GM21423 (cell line): ENCODE measurements at regions not wholly inside any gene's neighbourhood (a gene's known extent, or its start where the extent isn't known, plus 50 kb on each side); places are given as distances from the start of the nearest gene placed in this dataset.
"Not testable (repeated sequence)": the region's sequence is repeated elsewhere in the genome, so short reads cannot be mapped to it uniquely, and the experiment has no call there.

ENCODE experiments used
- ATAC-seq: cut with Tn5 transposase; IDR thresholded peaks from one replicate; pipeline ENCODE4 v1.9.1; 2021; ENCODE audit warnings: mild to moderate bottlenecking, moderate library complexity; ENCODE audit not compliant: unreplicated experiment

DNA sequence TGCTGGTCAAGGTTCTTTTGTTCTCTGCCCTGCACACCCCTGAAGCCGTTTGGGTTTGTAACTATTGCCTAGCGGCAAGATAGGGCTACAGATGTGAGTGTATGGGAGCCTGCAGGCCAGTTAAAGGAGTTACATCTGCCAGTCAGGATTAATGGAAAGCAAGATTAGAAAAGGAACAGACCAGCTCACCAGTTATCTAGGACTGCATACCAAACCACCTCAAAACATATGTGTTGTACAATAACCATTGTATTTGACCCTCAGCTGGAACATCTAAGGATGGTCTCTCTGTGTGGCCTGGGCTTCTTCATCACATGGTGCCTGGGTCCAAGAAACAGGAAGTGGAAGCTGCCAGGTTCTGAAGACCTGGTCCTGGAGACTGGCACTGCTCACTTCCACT, 52.5 kb upstream of the FBXO28 start:
- no peak for ATAC-seq

DNA sequence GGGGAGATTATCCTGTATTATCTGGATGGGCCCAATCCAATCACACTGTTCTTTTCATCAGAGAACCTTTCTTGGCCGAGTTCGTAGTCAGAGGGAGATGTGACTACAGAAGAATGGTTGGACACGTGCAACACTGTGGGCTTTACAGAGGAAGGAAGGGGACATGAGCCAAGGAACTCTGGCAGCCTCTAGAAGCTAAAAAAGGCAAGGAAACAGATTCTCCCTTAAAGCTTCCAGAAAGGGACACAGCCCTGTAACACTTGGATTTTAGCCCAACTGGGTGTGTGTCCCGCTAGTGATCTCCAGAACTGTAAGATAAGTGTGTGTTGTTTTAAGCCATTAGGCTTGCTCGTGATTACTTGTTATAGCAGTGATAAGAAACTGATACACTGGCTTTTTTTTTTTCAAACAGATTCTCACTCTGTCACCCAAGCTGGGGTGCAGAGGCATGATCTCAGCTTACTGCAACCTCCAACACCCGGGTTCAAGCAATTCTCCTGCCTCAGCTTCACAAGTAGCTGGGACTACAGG, 53.9 kb upstream of the FBXO28 start:
- ATAC-seq: no peak

DNA sequence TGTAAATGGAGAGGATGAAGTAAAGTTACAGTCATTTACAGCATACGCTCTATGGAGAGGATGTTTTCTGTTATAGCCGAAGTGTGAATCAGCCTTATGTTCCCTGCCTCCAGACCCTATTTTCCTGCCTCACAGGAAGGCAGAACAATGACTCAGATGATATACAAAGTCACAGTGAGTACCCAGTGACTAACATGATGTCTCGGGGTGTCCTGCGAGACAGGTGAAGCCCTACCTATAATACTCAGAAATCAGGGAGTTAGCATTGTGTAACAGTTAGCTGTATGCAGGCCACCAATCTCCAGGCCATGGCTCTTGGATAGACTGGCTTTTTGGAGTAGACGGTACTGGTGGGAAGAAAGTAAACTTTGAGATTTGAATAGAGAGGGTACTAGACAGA, 55.6 kb upstream of the FBXO28 start:
- ATAC-seq: no peak

DNA sequence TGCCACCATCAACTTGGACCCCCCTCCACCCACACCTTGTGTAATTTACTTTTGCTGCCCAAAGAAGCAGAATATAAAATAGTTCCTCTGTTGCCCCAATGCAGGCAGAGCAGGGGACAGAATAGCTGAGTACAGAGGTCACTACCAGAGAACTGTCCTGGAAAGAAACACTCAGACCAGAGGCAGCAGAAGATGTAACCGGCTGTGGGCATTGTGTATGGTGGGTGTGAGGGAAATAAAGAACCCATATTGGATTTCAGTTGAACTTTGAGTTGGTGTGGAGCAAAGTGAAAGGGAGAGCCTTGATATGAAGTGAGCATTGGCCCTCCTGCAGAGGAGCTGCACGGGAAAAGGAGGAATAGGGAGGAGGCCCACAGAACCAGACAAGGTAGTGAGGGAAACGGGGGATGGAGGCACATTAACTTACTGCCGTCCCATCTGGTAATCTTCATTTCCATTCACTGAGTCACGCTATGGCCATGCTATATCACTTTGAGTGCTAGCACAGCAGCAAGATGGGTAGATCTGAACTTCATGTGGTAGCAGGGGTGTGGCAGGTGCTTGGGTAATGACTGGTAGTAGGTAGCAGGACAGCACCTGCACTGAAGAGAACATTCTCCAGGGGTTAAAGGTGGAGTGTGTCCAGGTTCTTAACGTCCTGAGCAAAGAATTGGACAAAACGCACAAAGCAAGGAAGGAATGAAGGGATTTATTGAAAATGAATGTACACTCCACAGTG, 56.3 kb upstream of the FBXO28 start:
- ATAC-seq: no peak

DNA sequence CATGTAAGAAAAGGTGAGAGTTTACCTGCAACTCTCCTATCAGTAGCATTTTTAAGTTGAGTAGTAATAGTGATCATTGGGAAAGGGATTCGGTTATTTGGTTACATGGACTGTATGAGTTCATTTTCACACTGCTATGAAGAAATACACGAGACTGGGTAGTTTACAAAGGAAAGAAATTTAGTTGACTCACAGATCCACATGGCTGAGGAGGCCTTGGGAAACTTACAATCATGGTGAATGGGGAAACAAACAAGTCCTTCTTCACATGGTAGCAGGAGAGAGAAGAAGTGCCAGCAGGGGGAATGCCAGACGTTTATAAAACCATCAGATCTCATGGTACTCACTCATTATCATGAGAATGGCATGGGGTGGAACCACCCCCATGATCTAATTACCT, 59.3 kb upstream of the FBXO28 start:
- no peak for ATAC-seq

DNA sequence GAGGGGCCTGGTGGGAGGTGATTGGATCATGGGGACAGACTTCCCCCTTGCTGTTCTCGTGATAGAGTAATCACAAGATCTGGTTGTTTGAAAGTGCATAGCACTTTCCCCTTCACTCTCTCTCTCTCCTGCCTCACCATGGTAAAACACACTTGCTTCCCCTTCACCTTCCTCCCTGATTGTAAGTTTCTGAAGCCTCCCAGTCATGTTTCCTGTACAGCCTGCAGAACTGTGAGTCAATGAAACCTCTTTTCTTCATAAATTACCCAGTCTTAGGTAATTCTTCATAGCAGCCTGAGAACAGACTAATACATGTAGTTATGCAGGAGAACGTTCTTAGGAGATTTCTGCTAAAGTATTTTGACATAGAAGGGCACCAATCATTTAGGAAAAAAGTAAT, 59.9 kb upstream of the FBXO28 start:
- no peak for ATAC-seq

DNA sequence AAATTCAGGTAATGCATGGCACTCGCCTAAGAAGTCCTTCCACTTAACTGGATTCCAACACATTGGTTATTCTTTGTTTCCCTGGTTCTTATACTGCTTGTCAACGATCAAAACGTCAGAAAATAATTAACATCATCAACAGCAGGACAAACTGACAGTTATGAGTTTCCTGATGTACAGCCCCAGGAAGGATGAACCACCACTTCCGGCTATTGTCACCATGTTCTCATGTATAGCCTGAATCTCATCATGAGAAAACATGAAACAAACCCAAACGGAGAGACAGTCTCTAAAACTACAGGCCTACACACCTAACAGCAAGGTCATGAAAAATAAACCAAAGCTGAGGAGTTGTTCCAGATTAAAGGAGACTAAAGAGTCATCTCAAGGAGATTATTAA, 60.5 kb upstream of the FBXO28 start:
- ATAC-seq: no peak

DNA sequence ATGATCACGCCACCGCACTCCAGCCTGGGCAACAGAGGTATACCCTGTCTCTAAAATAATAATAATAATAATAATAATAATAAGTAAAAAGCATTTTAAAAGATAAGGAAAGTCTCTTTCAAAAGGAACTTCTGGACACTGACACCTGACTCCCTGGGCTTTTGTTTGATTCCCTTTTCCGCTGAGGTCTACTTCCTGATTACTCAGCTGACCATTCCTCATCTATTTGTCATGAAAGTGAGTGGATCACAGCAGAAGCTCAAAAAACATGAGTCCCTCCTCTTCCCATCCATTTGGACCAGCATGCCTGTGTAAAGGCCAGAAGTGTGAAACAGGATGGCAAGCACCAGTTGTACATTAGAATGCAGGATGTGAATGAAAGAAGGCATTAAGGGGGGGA, 61.1 kb upstream of the FBXO28 start:
- ATAC-seq: no peak

DNA sequence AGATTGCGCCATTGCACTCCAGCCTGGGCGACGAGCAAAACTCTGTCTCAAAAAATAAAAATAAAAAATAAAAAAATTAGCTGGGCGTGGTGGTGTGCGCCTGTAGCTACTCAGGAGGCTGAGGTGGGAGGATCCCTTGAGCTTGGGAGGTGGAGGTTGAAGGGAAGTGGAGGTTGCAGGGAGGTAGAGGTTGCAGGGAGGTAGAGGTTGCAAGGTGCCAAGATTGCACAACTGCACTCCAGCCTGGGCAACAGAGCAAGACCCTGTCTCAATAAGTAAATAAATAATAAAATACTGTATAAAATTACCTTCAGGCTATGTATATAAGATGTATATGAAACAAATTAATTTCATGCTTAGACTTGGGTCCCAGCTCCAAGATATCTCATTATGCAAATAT, 62.1 kb upstream of the FBXO28 start:
- ATAC-seq: not testable (repeated sequence)

DNA sequence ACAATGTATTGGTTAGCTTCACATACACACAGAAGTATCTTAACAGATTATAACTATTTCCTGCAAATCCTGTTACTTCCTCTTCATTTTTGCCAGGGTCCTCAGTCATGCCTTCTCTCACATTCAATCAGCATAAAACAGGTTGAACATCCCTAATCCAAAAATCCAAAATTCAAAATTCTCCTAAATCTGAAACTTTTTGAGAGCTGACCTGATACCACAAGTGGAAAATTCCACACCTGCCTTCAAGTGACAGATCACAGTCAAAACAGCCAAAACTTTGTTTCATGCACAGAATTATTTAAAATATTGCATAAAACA, 62.9 kb upstream of the FBXO28 start:
- no peak for ATAC-seq

DNA sequence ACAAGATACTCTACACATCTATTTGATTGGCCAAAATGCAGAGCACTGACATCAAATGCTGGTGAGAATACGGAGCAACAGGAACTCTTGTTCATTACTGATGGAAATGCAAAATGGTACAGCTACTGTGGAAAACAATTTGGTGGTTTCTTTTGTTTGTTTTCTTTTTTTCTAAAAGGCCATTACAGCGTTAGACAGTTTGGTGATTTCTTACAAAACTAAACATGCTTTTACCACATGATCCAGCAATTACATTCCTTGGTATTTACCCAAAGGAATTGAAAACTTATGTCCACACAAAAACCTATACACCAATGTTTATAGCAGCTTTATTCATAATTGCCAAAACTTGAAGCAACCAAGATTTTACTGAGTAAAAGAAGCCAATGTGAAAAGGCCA, 66.4 kb upstream of the FBXO28 start:
- no peak for ATAC-seq

DNA sequence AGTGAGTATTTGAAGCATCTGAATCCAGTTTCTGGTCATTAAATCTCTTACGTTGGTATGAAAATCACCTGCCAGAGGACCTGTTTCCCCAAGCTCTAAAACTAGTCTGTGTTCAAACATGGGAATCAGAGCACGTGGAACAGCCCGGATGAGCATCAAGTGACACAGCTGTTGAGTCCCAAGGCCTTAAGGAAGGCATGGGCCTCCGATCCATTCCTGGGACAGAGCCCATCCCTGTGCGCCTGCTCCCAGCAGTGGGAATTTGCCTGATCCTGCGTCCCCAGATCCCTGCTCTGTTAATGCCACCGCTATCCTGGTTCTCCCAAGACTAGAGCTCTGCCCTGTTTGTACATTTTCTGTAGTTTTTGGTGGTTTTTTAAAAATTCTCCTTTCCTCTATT, 68.4 kb upstream of the FBXO28 start:
- no peak for ATAC-seq

DNA sequence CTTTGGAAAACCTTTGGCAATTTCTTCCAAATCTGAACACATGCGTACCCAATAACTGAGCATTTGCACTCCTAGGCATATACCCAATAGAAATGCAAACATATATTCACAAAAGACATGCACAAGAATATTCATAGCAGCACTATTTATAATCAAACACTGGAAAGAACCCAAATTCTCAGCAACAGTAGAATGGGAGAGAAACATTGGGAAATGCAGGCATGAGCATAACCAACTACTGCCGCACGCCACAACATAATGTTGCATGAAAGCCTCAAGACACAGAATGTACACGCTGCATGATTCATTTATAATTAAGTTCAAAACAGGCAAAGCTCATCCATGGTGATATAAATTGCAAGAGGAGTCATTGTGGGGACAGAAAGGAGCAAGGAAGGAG, 69.5 kb upstream of the FBXO28 start:
- ATAC-seq: no peak

DNA sequence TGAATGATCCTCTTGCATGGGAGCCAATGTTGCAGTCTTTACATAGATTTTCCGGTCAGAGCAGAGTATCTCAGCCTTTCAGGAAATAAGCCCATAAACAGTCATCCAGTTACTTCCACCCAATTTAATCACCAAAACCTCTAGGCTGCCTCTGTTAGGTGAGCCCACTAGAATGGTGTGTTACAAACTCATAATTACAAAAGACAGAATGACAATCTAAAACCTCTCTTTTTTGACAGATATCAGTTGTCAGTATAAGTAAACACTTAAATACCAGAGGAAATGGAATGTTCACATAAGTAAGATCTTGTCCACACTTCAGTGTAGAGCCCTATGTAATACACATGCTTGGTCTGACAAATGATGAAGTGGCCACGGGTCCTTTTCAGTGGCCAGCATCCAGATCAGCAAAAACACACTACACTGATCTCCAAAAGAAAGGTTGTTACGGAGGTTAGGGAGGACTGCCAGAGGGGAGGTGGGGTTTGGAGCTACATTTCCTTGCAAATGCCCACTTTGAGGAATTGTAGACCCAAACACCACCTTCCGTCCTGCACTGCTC, 71.3 kb upstream of the FBXO28 start:
- ATAC-seq: no peak

DNA sequence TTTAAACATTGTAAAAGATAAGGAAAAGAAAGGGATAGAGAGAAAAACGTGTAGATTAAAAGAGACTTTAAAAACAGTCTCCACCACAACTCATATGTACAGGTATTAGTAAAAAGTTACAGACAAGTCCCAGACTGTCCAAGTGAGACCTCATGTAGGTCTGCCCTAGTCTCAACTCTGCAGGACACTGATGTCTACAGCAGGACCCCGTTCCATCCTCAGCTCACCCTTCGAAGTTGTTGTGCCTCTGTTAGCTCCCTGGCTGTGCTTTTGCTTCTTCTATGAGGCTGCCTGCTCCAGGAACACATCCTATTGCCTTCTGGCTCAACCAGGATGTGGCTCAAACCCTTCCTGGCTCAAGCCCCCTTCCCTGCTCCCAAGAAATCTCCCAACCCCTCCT, 72.9 kb upstream of the FBXO28 start:
- no peak for ATAC-seq

DNA sequence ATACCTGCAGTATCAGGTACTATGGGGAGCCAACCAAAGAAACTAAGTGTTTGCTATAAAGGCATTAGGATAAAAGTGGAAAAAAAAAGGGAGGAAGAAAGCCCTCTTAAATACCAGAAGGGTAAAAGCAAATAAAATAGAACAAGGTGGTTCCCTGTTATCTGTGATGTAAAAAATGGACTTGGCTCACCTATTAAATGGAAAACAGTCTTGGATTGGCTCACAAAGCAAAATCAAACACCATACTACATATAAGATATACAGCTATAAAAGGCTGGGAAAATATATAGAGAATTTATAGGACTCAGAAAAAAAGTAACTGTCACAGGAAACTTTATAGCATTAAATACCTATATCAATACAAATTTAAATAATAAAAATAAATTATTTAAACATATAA, 73.5 kb upstream of the FBXO28 start:
- ATAC-seq: not testable (repeated sequence)

DNA sequence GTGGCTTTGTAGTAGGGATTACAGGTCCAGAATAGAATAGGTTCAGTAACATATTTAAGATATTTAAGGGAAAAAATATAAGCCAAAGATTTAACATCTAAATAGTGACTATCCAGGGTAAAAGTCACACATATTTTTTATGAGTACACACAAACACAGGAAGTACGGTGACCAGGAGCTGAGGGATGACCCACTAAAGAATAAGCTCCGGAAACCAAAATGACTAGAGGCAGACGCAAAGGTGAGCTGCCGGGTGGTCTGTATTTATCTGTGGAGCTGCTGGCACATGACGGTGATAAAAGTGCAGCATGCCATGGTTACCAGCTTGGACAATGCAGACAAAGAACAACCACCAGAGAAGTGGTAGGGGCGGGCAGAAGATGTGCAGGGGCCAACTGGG, 73.9 kb upstream of the FBXO28 start:
- ATAC-seq: not testable (repeated sequence)

DNA sequence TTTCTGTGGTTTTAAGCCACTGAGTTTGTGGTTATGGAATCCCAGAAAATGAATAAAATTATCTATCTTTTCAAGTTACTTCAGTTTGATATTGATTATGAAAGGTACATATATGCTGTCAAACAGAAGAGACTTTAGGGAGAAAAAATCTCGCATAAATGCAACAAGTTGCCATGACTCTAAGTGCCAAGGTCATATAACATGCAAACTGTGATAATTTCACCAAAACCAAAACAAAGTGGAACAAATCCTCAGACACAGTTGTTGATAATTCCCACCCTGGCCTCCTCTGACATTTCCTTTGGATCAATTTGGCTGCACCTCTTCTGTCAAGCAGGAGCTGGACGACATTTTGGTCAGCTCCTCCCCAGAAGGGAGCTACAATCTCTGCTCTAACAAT, 75.1 kb upstream of the FBXO28 start:
- not testable (repeated sequence) for ATAC-seq

DNA sequence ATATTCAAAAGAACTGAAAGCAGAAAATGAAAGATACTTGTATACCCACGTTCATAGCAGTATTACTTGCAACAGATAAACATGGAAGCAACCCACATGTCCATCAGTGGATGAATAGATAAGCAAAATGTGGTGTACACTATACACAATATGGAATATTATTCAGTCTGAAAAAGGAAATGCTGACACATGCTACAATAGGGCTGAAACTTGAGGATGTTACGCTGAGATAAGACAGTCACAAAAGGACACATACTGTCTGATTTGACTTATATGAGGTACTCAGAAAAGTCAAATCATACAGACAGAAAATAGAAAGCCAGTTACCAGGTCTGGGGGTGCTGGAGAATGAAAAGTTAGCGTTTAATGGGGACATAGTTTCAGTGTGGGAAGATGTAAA, 76.5 kb upstream of the FBXO28 start:
- not testable (repeated sequence) for ATAC-seq

DNA sequence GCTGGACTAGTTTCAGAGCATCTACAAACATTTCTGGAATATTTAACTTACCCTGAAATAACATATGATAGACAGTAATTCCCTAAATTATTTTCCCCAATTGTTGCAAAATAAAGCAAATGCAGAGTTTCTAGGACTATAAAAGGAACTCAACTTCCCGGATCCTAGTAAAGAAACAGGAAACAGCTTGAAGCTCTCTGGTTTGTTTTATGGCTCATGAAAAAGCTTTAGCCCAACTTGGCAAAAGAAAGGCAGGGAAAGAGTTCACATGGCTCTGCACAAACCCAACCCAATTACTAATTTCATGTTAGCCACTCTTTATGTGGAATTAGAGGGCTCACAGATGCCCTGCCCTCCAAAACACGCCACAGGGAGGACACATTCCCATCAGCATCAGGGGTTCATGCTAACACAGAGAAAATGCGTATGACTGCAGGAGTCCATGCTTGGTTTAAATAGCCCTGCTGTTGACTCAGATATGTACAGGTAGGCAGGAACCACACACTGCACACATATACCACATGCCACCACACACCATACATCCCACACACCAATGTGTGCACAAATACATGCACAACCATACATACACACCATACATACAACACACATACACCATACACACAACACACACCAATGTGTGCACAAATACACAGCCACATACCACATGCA, 81.2 kb upstream of the FBXO28 start:
- not testable (repeated sequence) for ATAC-seq

DNA sequence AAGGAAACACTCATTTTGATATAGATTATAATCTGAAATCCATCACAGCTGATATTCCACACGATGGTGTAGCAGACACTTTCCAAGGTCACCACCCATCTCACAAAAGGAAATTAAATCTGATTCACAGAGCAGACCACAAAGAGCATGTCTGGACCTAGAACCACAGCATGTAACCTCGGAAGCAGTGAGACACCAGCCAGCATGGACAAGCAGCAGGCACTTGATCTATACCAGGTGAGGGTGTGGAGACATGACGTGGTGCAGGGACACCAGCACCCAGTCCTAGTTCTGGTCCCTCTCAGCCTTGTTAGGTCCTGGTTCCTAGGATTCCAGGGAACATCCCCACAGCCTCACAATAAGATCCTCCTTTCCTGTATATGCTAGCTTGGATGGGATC, 81.9 kb upstream of the FBXO28 start:
- not testable (repeated sequence) for ATAC-seq

DNA sequence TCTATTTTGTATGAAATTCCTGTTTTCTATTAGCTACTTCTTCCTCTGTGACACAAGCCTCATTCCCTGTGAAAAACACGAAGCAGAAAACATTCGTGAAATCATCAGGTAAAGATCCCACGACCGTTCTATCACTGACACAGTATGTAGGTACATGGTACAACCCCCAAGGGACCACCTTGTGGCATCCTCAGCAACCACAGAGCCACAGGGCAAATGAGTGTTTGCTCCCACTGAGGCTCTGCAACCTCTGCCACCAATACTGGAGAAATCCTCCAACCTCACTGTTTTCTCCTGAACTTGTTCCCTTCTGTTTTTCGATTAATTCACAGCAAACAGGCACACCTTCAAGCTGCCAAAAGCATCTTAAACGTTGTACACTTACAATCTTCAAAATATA, 83.7 kb upstream of the FBXO28 start:
- ATAC-seq: not testable (repeated sequence)
